Endodermal cell (in vitro differentiated cells): ENCODE measurements at regions not wholly inside any gene's neighbourhood (a gene's known extent, or its start where the extent isn't known, plus 50 kb on each side); places are given as distances from the start of the nearest gene placed in this dataset.
"Not testable (repeated sequence)": the region's sequence is repeated elsewhere in the genome, so short reads cannot be mapped to it uniquely, and the experiment has no call there.

Experiments
- DNase-seq: peaks from one replicate; pipeline ENCODE4 v3.0.0-alpha.2; 2017
- H3K27ac ChIP-seq: 2 replicates; pipeline ENCODE4 v1.5.1; 2013; ENCODE audit warnings: mild to moderate bottlenecking, low read depth, low read length, moderate library complexity
- H3K27me3 ChIP-seq: 2 replicates; pipeline ENCODE4 v1.6.1; 2013; ENCODE audit warnings: mild to moderate bottlenecking, low read length, moderate library complexity; ENCODE audit not compliant: insufficient read depth, control insufficient read depth, poor library complexity, severe bottlenecking
- H3K36me3 ChIP-seq: 2 replicates; pipeline ENCODE4 v1.7.0; 2013; ENCODE audit warnings: mild to moderate bottlenecking, low read length, moderate library complexity; ENCODE audit not compliant: control insufficient read depth, insufficient read depth
- H3K4me1 ChIP-seq: one replicate; pipeline ENCODE4 v1.7.0; 2013; ENCODE audit warnings: low read length; ENCODE audit not compliant: control insufficient read depth, insufficient read depth
- H3K4me3 ChIP-seq: 2 replicates; pipeline ENCODE4 v1.5.1; 2013; ENCODE audit warnings: mild to moderate bottlenecking, low read length, moderate library complexity
- H3K9ac ChIP-seq: 2 replicates; pipeline ENCODE4 v1.6.1; 2013; ENCODE audit warnings: mild to moderate bottlenecking, low read length, moderate library complexity; ENCODE audit not compliant: poor library complexity, severe bottlenecking; ENCODE audit errors: extremely low read depth
- H3K9me3 ChIP-seq: 2 replicates; pipeline ENCODE4 v1.6.1; 2013; ENCODE audit warnings: mild to moderate bottlenecking, low read length, moderate library complexity; ENCODE audit not compliant: control insufficient read depth
- H3K27ac Mint-ChIP-seq: 2 replicates; pipeline ENCODE4 v1.8.0; 2020; ENCODE audit warnings: mixed read lengths
- H3K27me3 Mint-ChIP-seq: 2 replicates; pipeline ENCODE4 v1.8.0; 2021; ENCODE audit warnings: mild to moderate bottlenecking, mixed read lengths; ENCODE audit not compliant: insufficient read depth
- H3K36me3 Mint-ChIP-seq: 2 replicates; pipeline ENCODE4 v1.8.0; 2020; ENCODE audit warnings: low read depth, mixed read lengths
- H3K4me1 Mint-ChIP-seq: 2 replicates; pipeline ENCODE4 v1.8.0; 2020; ENCODE audit warnings: mixed read lengths
- H3K4me3 Mint-ChIP-seq: 2 replicates; pipeline ENCODE4 v1.8.0; 2020; ENCODE audit warnings: mild to moderate bottlenecking, moderate library complexity, mixed read lengths
- H3K9me3 Mint-ChIP-seq: 2 replicates; pipeline ENCODE4 v1.8.0; 2020; ENCODE audit warnings: mild to moderate bottlenecking, mixed read lengths
- CTCF ChIP-seq: fragments of 200-600 bp; sonication (generic); conservative IDR thresholded peaks from 2 replicates; pipeline ENCODE4 v1.5.0; 2021; ENCODE audit warnings: antibody characterized with exemption, mild to moderate bottlenecking
- WGBS, 2 experiments: methylation state at CpG; one replicate each; pipeline versions ENCODE4 v1.1.5 to v1.1.7; 2013; ENCODE audit warnings: missing lambda C conversion rate in 2 of 2, mixed read lengths in 1 of 2; ENCODE audit not compliant: insufficient coverage in 1 of 2, insufficient read length in 1 of 2; 5-methylcytosine and 5-hydroxymethylcytosine counted together

GRCh38 chr14:106257569-106257994 is 731.2 kb downstream of the TMEM121 start:
- not testable (repeated sequence) for H3K27me3 Mint-ChIP-seq, H3K36me3 Mint-ChIP-seq, H3K27ac Mint-ChIP-seq, H3K4me3 ChIP-seq, H3K36me3 ChIP-seq, H3K9ac ChIP-seq, H3K4me1 Mint-ChIP-seq, H3K4me1 ChIP-seq, H3K4me3 Mint-ChIP-seq, H3K27ac ChIP-seq, H3K27me3 ChIP-seq
- H3K9me3 Mint-ChIP-seq = peaks cover 83% of the 10 kb centered on the region
- peak; percentile 76 for DNase-seq
- peaks cover 66% of the 10 kb centered on the region for H3K9me3 ChIP-seq
- 53 to 83% methylated on average over 2 to 13 of the region's 16 CpGs for WGBS, 2 experiments
- peak; percentile 29 for TF ChIP-seq CTCF

- Histone ChIP-seq H3K4me1 (no peaks in the 10 kb centered on the region), H3K9me3 (peaks cover 87% of the 10 kb centered on the region), H3K27me3 (no peaks in the 10 kb centered on the region), H3K36me3 (no peaks in the 10 kb centered on the region), H3K4me3 (no peak overlapping the region), H3K27ac (no peak overlapping the region), H3K9ac (no peak overlapping the region)
- no peak for DNase-seq
- H3K27ac Mint-ChIP-seq = no peak overlapping the region
- no peaks in the 10 kb centered on the region for H3K36me3 Mint-ChIP-seq
- H3K4me3 Mint-ChIP-seq = no peak overlapping the region
- no peaks in the 10 kb centered on the region for H3K4me1 Mint-ChIP-seq
- 74 to 76% methylated on average over 17 of the region's 17 CpGs for WGBS, 2 experiments
- H3K27me3 Mint-ChIP-seq = no peaks in the 10 kb centered on the region
- H3K9me3 Mint-ChIP-seq = peaks cover 89% of the 10 kb centered on the region
- no peak for TF ChIP-seq CTCF
Measured at GRCh38 chr14:106268013-106268727, 741.8 kb downstream of the TMEM121 start.

- H3K27me3 ChIP-seq = no peaks in the 10 kb centered on the region
- no peaks in the 10 kb centered on the region for H3K36me3 ChIP-seq
- H3K27me3 Mint-ChIP-seq = no peaks in the 10 kb centered on the region
- H3K27ac ChIP-seq = no peak overlapping the region
- no peak overlapping the region for H3K4me3 Mint-ChIP-seq
- no peaks in the 10 kb centered on the region for H3K4me1 Mint-ChIP-seq
- H3K9ac ChIP-seq = no peak overlapping the region
- no peak overlapping the region for H3K4me3 ChIP-seq
- H3K27ac Mint-ChIP-seq = no peak overlapping the region
- no peak for DNase-seq
- no peaks in the 10 kb centered on the region for H3K36me3 Mint-ChIP-seq
- WGBS, 2 experiments = 65% methylated on average over 2 of the region's 2 CpGs; no CpG with 5 or more reads in 1 of the 2 experiments
- H3K9me3 ChIP-seq = peaks cover 82% of the 10 kb centered on the region
- no peaks in the 10 kb centered on the region for H3K4me1 ChIP-seq
- TF ChIP-seq CTCF = no peak
- peaks cover 84% of the 10 kb centered on the region for H3K9me3 Mint-ChIP-seq
Measured at GRCh38 chr14:106269029-106269428, 742.6 kb downstream of the TMEM121 start.
